Vagina (tissue), 2 donors: ENCODE measurements at regions not wholly inside any gene's neighbourhood (a gene's known extent, or its start where the extent isn't known, plus 50 kb on each side); places are given as distances from the start of the nearest gene placed in this dataset.

ENCODE experiments used
- POLR2A ChIP-seq, 2 donors: fragments of 450-650 bp; IDR thresholded peaks; one replicate each; pipeline ENCODE4 v1.6.1; 2017; ENCODE audit warnings: antibody characterized with exemption in 2 of 2, mild to moderate bottlenecking in 2 of 2, moderate library complexity in 2 of 2
- POLR2AphosphoS5 ChIP-seq, 2 donors: sonication (generic); formaldehyde crosslinking; IDR thresholded peaks; one replicate each; pipeline ENCODE4 v1.9.0; 2017; ENCODE audit warnings: antibody characterized with exemption in 2 of 2, mild to moderate bottlenecking in 2 of 2, low read depth in 1 of 2; ENCODE audit not compliant: insufficient read depth in 1 of 2
- TF ChIP-seq, protein P1 (sequence below), 3 experiments: fragments of 450-650 bp in 2 of 3; fragments of 200-600 bp in 1 of 3; sonication (generic) in 1 of 3; IDR thresholded peaks; one replicate each; pipeline ENCODE4 v1.5.1; 2017 to 2019; ENCODE audit warnings: antibody characterized with exemption in 3 of 3, mild to moderate bottlenecking in 2 of 3, moderate library complexity in 2 of 3

DNA sequence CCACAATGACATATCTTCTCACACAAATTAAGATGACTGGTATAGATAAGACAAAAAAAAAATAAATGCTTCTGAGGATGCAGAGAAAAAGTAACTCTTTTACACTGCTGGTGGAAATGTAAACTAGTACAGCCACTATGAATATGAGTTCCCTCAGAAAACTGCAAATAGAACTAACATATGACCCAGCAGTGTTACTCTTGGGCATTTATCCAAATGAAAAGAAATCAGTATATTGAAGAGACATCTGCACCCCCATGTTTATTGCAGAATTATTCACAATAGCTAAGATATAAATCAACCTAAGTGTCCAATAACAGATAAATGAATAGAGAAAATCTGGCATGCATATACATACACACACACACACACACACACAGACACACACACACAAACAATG, 83.0 kb upstream of the FAM174A start:
- TF ChIP-seq, protein P1, sequence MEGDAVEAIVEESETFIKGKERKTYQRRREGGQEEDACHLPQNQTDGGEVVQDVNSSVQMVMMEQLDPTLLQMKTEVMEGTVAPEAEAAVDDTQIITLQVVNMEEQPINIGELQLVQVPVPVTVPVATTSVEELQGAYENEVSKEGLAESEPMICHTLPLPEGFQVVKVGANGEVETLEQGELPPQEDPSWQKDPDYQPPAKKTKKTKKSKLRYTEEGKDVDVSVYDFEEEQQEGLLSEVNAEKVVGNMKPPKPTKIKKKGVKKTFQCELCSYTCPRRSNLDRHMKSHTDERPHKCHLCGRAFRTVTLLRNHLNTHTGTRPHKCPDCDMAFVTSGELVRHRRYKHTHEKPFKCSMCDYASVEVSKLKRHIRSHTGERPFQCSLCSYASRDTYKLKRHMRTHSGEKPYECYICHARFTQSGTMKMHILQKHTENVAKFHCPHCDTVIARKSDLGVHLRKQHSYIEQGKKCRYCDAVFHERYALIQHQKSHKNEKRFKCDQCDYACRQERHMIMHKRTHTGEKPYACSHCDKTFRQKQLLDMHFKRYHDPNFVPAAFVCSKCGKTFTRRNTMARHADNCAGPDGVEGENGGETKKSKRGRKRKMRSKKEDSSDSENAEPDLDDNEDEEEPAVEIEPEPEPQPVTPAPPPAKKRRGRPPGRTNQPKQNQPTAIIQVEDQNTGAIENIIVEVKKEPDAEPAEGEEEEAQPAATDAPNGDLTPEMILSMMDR (IDR thresholded peaks at IDR 0.05) = no peak
- TF ChIP-seq POLR2A (IDR thresholded peaks at IDR 0.05) = no peak
- TF ChIP-seq POLR2AphosphoS5 (IDR thresholded peaks at IDR 0.05; ENCODE audit: insufficient read depth in 1 of 2, low read depth in 1 of 2) = no peak
